Smooth muscle cell (in vitro differentiated cells): ENCODE measurements at regions not wholly inside any gene's neighbourhood (a gene's known extent, or its start where the extent isn't known, plus 50 kb on each side); places are given as distances from the start of the nearest gene placed in this dataset.
"Not testable (repeated sequence)": the region's sequence is repeated elsewhere in the genome, so short reads cannot be mapped to it uniquely, and the experiment has no call there.

Experiments used
- DNase-seq: peaks from one replicate; lab custom pipeline; 2025; ENCODE audit not compliant: unreplicated experiment; lab: John Stamatoyannopoulos, UW
- H2AFZ ChIP-seq: fragments of 200-600 bp; sonication (generic); 2 replicates; pipeline ENCODE4 v1.6.0; 2016; ENCODE audit warnings: antibody characterized with exemption, low read depth, mild to moderate bottlenecking
- H3F3A ChIP-seq: fragments of 200-600 bp; sonication (generic); 2 replicates; pipeline ENCODE4 v1.6.0; 2017; ENCODE audit warnings: antibody characterized with exemption, low read depth
- H3K27ac ChIP-seq: fragments of 200-600 bp; sonication (generic); 2 replicates; pipeline ENCODE4 v1.5.1; 2016; ENCODE audit warnings: low read depth, mild to moderate bottlenecking
- H3K27me3 ChIP-seq: fragments of 200-600 bp; sonication (generic); 2 replicates; pipeline ENCODE4 v1.6.1; 2016; ENCODE audit warnings: low read depth, mild to moderate bottlenecking
- H3K36me3 ChIP-seq: fragments of 200-600 bp; sonication (generic); 2 replicates; pipeline ENCODE4 v1.5.1; 2016; ENCODE audit warnings: low read depth
- H3K4me1 ChIP-seq: fragments of 200-600 bp; sonication (generic); 2 replicates; pipeline ENCODE4 v1.5.1; 2016; ENCODE audit warnings: low read depth
- H3K4me2 ChIP-seq: fragments of 200-600 bp; sonication (generic); 2 replicates; pipeline ENCODE4 v1.6.0; 2016; ENCODE audit warnings: mild to moderate bottlenecking
- H3K4me3 ChIP-seq: fragments of 200-600 bp; sonication (generic); 2 replicates; pipeline ENCODE4 v1.5.1; 2016; ENCODE audit warnings: mild to moderate bottlenecking
- H3K79me2 ChIP-seq: fragments of 200-600 bp; sonication (generic); 2 replicates; pipeline ENCODE4 v1.6.0; 2016; ENCODE audit warnings: low read depth, mild to moderate bottlenecking
- H3K9ac ChIP-seq: fragments of 200-600 bp; sonication (generic); 2 replicates; pipeline ENCODE4 v1.6.0; 2016; ENCODE audit warnings: low read depth
- H3K9me3 ChIP-seq: fragments of 200-600 bp; sonication (generic); replicated peaks from 2 replicates; pipeline ENCODE4 v1.5.1; 2016; ENCODE audit warnings: low read depth
- H4K20me1 ChIP-seq: fragments of 200-600 bp; sonication (generic); 2 replicates; pipeline ENCODE4 v1.6.0; 2016; ENCODE audit warnings: low read depth
- WGBS: methylation state at CpG from one replicate; pipeline ENCODE4 v1.1.7; 2016; ENCODE audit warnings: low lambda C conversion rate; 5-methylcytosine and 5-hydroxymethylcytosine counted together
- TF ChIP-seq, protein P1 (sequence below): fragments of 200-600 bp; sonication (generic); IDR thresholded peaks from 2 replicates; pipeline ENCODE4 v1.5.1; 2017; ENCODE audit warnings: borderline replicate concordance, mild to moderate bottlenecking, antibody characterized with exemption; ENCODE audit not compliant: insufficient read depth, poor library complexity, severe bottlenecking

DNA sequence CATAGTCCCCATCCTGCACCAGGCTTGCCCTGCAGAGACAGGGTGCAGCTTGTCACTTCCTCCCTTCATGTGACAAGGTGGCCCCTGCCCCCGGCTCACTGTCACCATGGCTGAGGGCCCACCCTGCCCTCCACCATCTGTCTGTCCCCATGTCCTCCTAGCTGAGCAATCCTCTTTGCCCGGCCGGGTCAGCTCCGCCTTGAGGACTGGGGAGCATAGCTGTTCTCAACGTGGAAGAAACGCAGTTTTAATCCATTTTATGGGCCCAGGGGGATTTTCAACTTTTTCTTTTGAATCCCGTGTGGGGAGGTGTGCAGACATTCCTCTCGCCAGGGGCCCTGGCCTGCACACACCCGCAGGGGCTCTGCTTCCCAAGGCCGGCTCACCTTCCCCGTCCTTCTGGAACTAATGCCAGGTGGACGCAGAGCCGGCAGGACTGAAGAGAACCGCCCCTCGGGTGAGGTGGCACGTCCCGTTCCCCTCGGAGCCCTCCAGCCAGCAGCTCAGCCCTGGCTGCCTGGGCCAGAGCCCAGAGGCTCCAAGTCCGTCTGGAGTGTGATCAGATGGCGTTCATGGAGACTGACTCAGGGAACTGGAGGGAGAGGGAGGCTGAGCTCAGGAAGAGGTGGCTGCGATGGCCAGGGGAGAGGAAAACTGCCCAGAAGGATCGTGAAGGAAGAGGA, 1108.7 kb downstream of the BRD1 start:
- no peak overlapping the region for H3K27ac ChIP-seq
- H3K4me2 ChIP-seq, result no peak overlapping the region
- H3K27me3 ChIP-seq, result no peaks in the 10 kb centered on the region
- TF ChIP-seq, protein P1, sequence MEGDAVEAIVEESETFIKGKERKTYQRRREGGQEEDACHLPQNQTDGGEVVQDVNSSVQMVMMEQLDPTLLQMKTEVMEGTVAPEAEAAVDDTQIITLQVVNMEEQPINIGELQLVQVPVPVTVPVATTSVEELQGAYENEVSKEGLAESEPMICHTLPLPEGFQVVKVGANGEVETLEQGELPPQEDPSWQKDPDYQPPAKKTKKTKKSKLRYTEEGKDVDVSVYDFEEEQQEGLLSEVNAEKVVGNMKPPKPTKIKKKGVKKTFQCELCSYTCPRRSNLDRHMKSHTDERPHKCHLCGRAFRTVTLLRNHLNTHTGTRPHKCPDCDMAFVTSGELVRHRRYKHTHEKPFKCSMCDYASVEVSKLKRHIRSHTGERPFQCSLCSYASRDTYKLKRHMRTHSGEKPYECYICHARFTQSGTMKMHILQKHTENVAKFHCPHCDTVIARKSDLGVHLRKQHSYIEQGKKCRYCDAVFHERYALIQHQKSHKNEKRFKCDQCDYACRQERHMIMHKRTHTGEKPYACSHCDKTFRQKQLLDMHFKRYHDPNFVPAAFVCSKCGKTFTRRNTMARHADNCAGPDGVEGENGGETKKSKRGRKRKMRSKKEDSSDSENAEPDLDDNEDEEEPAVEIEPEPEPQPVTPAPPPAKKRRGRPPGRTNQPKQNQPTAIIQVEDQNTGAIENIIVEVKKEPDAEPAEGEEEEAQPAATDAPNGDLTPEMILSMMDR, result no peak
- H3K9ac ChIP-seq, result no peak overlapping the region
- H3F3A ChIP-seq, result no peaks in the 10 kb centered on the region
- H3K79me2 ChIP-seq, result no peaks in the 10 kb centered on the region
- H2AFZ ChIP-seq, result no peak overlapping the region
- H4K20me1 ChIP-seq, result no peaks in the 10 kb centered on the region
- H3K4me1 ChIP-seq, result no peaks in the 10 kb centered on the region
- H3K9me3 ChIP-seq, result no peaks in the 10 kb centered on the region
- no peaks in the 10 kb centered on the region for H3K36me3 ChIP-seq
- DNase-seq, result no peak
- no peak overlapping the region for H3K4me3 ChIP-seq
- WGBS, result 83% methylated on average over 22 of the region's 22 CpGs

DNA sequence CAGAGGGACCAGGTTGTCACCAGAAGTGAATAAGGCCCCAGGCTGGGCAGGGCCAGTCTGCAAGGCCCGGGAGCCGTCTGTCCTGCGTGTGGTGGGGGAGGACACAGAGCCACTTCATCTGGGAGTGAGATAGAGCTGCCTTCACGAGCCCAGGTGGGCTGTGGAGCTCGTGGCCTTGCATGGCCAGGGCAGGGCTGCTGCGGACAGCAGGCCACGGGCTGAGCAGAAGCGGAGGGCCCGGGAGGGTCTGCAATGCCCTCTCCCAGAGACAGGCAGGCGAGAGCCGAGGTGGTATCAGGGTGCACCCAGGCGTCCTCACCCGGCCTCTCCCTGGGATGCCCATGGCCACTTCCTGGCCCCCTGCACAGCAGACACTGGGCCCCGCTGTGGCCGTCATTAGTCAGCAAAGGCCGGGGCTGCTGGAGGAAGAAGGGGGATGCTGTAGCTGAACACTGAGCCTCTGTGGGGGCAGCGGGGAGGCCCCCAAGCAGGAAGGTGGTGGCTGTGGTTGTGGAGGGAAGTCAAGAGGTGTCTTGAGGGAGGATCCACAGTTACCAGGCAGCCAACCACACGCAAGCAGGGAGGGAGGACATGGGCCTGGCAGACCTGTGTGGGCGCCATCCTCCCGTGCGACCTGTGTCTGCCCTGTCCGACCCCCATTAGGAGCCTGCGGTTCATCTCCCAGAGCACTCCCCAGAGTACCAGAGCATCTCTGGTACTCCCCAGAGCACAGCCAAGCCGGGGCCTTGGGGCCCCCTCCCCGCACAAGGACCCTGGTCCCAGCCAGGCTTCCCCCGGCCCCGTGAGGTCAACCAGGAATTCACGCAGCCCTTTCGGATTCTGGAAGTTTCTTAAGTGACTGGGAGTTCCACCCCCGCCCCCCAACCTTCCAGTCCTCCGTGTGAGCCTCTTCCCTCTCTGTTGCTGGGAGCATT, 1109.5 kb downstream of the BRD1 start:
- H3K27me3 ChIP-seq, result no peaks in the 10 kb centered on the region
- H3K9me3 ChIP-seq, result no peaks in the 10 kb centered on the region
- H3K4me3 ChIP-seq, result no peak overlapping the region
- no peaks in the 10 kb centered on the region for H3K36me3 ChIP-seq
- WGBS, result 90% methylated on average over 30 of the region's 31 CpGs
- H3K27ac ChIP-seq, result no peak overlapping the region
- no peak overlapping the region for H3K9ac ChIP-seq
- no peak overlapping the region for H2AFZ ChIP-seq
- no peaks in the 10 kb centered on the region for H3K4me1 ChIP-seq
- no peak overlapping the region for H3K4me2 ChIP-seq
- TF ChIP-seq, protein P1, result no peak
- no peak for DNase-seq
- no peaks in the 10 kb centered on the region for H3F3A ChIP-seq
- H3K79me2 ChIP-seq, result no peaks in the 10 kb centered on the region
- H4K20me1 ChIP-seq, result peaks cover 6% of the 10 kb centered on the region

DNA sequence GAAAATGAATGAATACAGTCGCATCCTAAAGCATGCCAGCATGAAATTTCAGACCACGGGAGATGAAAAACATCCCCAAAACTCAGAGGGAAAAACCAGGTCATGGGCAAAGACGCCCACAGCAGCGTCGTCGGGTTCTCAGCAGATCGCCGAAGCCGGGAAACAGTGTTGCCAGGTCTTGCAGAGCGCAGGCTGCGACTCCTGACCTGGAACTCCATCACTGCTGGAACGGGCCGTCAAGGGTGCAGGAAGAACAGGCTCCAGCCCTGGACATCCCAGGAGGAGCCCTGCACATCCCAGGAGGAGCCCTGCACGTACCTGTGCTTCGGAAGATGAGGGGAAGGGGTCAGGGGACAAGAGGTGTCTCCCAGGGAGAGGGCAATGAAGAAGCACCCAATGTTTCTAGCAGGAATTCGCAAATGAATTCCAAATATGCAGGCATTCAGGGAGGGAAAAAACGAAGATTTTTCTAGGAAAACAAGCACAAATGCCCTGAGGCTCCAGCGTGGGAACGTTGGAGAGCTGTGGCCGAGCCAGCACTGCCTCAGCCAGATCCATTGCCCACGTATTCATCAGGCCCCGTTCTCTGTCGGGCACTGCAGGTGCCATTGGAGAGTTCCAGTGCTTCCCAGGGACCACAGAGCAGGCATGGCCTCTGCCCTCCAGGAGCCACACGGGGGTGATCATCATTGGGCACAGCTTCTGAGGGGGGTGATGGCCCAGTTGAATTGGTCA, 1110.4 kb downstream of the BRD1 start:
- H3K27ac ChIP-seq, result no peak overlapping the region
- no peak overlapping the region for H3K4me3 ChIP-seq
- H3K79me2 ChIP-seq, result no peaks in the 10 kb centered on the region
- no peak overlapping the region for H2AFZ ChIP-seq
- 73% methylated on average over 24 of the region's 24 CpGs for WGBS
- peaks cover 15% of the 10 kb centered on the region for H4K20me1 ChIP-seq
- TF ChIP-seq, protein P1, result no peak
- H3K4me1 ChIP-seq, result no peaks in the 10 kb centered on the region
- no peaks in the 10 kb centered on the region for H3K9me3 ChIP-seq
- H3K27me3 ChIP-seq, result no peaks in the 10 kb centered on the region
- no peaks in the 10 kb centered on the region for H3K36me3 ChIP-seq
- H3K9ac ChIP-seq, result no peak overlapping the region
- no peak for DNase-seq
- H3K4me2 ChIP-seq, result no peak overlapping the region
- H3F3A ChIP-seq, result no peaks in the 10 kb centered on the region

DNA sequence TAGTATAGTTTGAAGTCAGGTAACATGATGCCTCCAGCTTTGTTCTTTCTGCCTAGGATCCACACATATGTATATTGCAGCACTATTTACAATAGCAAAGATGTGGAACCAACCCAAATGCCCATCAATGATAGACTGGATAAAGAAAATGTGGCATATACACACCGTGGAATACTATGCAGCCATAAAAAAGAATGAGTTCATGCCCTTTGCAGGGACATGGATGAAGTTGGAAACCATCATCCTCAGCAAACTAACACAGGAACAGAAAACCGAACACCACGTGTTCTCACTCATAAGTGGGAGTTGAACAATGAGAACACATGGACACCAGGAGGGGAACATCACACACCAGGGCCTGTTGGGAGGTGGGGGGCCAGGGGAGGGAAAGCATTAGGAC, 1111.5 kb downstream of the BRD1 start:
- 80% methylated on average over 3 of the region's 3 CpGs for WGBS
- not testable (repeated sequence) for H2AFZ ChIP-seq, H3K27ac ChIP-seq, H3K9me3 ChIP-seq, H3K27me3 ChIP-seq, H3K36me3 ChIP-seq, H3K4me2 ChIP-seq, H3K4me3 ChIP-seq, H3K79me2 ChIP-seq, H3K4me1 ChIP-seq, H3K9ac ChIP-seq, DNase-seq, H3F3A ChIP-seq
- peaks cover 20% of the 10 kb centered on the region for H4K20me1 ChIP-seq
